ENCODE measurements at regions not wholly inside any gene's neighbourhood (a gene's known extent, or its start where the extent isn't known, plus 50 kb on each side); places are given as distances from the start of the nearest gene placed in this dataset.
"Not testable (repeated sequence)": the region's sequence is repeated elsewhere in the genome, so short reads cannot be mapped to it uniquely, and the experiment has no call there.

GRCh38 chr2:203626952-203627681, 79.3 kb upstream of the CD28 start:
- no peak for DNase-seq (ENCODE audit: low spot score)
- Histone ChIP-seq H3K27ac (peak overlapping the region; percentile 27 to 53), H3K4me3 (no peak overlapping the region)
- no peak for TF ChIP-seq CTCF (IDR thresholded peaks at IDR 0.05)

GRCh38 chr2:203629699-203630098, 76.7 kb upstream of the CD28 start:
- TF ChIP-seq CTCF (IDR thresholded peaks at IDR 0.05) = no peak
- H3K27ac ChIP-seq = no peak overlapping the region
- no peak for DNase-seq (ENCODE audit: low spot score)
- H3K4me3 ChIP-seq = no peak overlapping the region

GRCh38 chr2:203631068-203631757, 75.2 kb upstream of the CD28 start:
- H3K4me3 ChIP-seq = no peak overlapping the region
- DNase-seq (ENCODE audit: low spot score) = no peak
- no peak for TF ChIP-seq CTCF (IDR thresholded peaks at IDR 0.05)
- H3K27ac ChIP-seq = no peak overlapping the region

GRCh38 chr2:203636588-203637470, 69.6 kb upstream of the CD28 start:
- TF ChIP-seq CTCF (IDR thresholded peaks at IDR 0.05) = no peak
- DNase-seq (ENCODE audit: low spot score) = no peak

GRCh38 chr2:203637471-203638167, 68.8 kb upstream of the CD28 start:
- DNase-seq (ENCODE audit: low spot score) = no peak
- Histone ChIP-seq H3K4me3 (no peak overlapping the region), H3K27ac (peak overlapping the region in 1 of 2 donors; percentile 29)
- TF ChIP-seq CTCF (IDR thresholded peaks at IDR 0.05) = no peak

More at GRCh38 chr2:203636588-203637470, 69.6 kb upstream of the CD28 start:
- H3K4me3 ChIP-seq = no peak overlapping the region
- H3K27ac ChIP-seq = peak overlapping the region in 1 of 2 donors; percentile 29

GRCh38 chr2:203641865-203642264, 64.6 kb upstream of the CD28 start:
- not testable (repeated sequence) for H3K4me3 ChIP-seq; DNase-seq (ENCODE audit: low spot score); H3K27ac ChIP-seq

GRCh38 chr2:203642841-203643240, 63.6 kb upstream of the CD28 start:
- DNase-seq (ENCODE audit: low spot score) = not testable (repeated sequence)

More at GRCh38 chr2:203642841-203643240, 63.6 kb upstream of the CD28 start:
- H3K27ac ChIP-seq, H3K4me3 ChIP-seq: not testable (repeated sequence)

Measured in coronary artery (tissue), 2 donors.